ENCODE measurements at regions not wholly inside any gene's neighbourhood (a gene's known extent, or its start where the extent isn't known, plus 50 kb on each side); places are given as distances from the start of the nearest gene placed in this dataset.

DNA sequence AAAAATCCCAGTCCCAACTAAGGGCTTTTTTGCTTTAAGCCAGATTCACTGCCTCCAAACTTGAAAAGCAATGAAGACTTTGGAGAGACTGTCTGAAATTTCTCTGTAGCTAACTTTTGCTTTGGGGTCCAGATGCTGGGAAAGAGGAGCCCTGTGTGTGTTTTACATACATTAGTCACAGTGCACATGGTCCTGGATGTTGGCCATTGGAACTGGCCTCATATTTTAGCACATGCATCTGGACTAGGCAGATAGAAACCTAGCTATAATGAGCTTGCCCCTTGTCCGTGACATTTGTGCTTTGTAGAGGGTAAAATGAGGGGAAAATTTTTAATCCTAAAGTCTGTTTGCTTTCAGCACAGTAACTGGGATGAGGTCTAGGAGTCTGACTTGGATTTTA lies 421.7 kb downstream of the CDK5RAP2 start:
- Histone ChIP-seq H3K27me3 (ENCODE audit: insufficient read depth, low read length) (no peaks in the 10 kb centered on the region), H4K12ac (ENCODE audit: low read depth, low read length) (no peak overlapping the region), H2AK5ac (ENCODE audit: low read length) (no peak overlapping the region), H3K9ac (ENCODE audit: low read length) (no peak overlapping the region), H2BK12ac (ENCODE audit: low read length) (no peak overlapping the region), H3K14ac (ENCODE audit: low read length) (no peak overlapping the region), H3K4ac (ENCODE audit: low read depth, low read length) (no peak overlapping the region), H4K91ac (ENCODE audit: low read depth, low read length) (no peak overlapping the region), H3K36me3 (ENCODE audit: control insufficient read depth in 1 of 2, insufficient read depth in 2 of 2, low read length in 2 of 2) (no peaks in the 10 kb centered on the region), H2BK120ac (ENCODE audit: insufficient read depth, low read length, poor library complexity) (no peak overlapping the region), H3K79me2 (ENCODE audit: control insufficient read depth, insufficient read depth, low read length, poor library complexity) (no peaks in the 10 kb centered on the region), H3K23ac (ENCODE audit: low read length) (no peak overlapping the region), H3K9me3 (ENCODE audit: insufficient read depth, low read depth, low read length) (no peaks in the 10 kb centered on the region), H4K8ac (ENCODE audit: low read depth, low read length) (no peak overlapping the region), H3K79me1 (ENCODE audit: low read length) (no peaks in the 10 kb centered on the region), H3K4me3 (ENCODE audit: low read depth, low read length) (no peak overlapping the region), H3K18ac (ENCODE audit: low read length) (no peak overlapping the region), H2AFZ (ENCODE audit: insufficient read depth, low read length, poor library complexity) (no peak overlapping the region), H3K27ac (ENCODE audit: low read depth, low read length) (no peak overlapping the region), H3K4me1 (ENCODE audit: control insufficient read depth in 1 of 2, insufficient read depth in 2 of 2, low read length in 2 of 2) (no peaks in the 10 kb centered on the region), H2BK5ac (ENCODE audit: low read depth, low read length, poor library complexity) (no peak overlapping the region), H3K4me2 (ENCODE audit: low read length) (no peak overlapping the region)
- no peak for DNase-seq
- WGBS (ENCODE audit: extremely low coverage, insufficient coverage, insufficient read length), result no CpG with 5 or more reads among the region's 1 CpG

DNA sequence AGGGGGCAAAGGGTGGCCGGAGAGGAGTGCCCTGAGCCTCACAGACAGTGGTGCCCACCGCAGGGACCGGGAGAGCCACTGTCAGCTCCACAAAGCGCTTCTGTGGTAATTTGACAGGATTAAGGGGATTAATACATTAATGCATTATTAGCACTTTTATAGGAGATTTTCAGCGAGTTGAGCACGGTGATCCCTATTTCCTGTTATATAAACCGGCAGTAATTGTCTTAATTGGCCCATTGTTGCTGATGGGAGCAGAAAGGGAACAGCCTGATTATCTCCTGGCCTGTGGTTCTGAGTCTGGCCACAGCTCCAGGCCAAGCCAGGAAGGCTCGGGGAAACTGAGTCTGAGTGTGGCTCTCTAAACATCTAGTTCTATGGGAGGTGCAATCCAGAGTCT lies 423.6 kb downstream of the CDK5RAP2 start:
- Histone ChIP-seq H2AK5ac (ENCODE audit: low read length) (no peak overlapping the region), H4K12ac (ENCODE audit: low read depth, low read length) (no peak overlapping the region), H3K4me1 (ENCODE audit: control insufficient read depth in 1 of 2, insufficient read depth in 2 of 2, low read length in 2 of 2) (no peaks in the 10 kb centered on the region), H3K27me3 (ENCODE audit: insufficient read depth, low read length) (no peaks in the 10 kb centered on the region), H2BK5ac (ENCODE audit: low read depth, low read length, poor library complexity) (no peak overlapping the region), H3K27ac (ENCODE audit: low read depth, low read length) (no peak overlapping the region), H3K9ac (ENCODE audit: low read length) (no peak overlapping the region), H3K36me3 (ENCODE audit: control insufficient read depth in 1 of 2, insufficient read depth in 2 of 2, low read length in 2 of 2) (no peaks in the 10 kb centered on the region), H2BK12ac (ENCODE audit: low read length) (no peak overlapping the region), H3K18ac (ENCODE audit: low read length) (no peak overlapping the region), H3K79me2 (ENCODE audit: control insufficient read depth, insufficient read depth, low read length, poor library complexity) (no peaks in the 10 kb centered on the region), H4K8ac (ENCODE audit: low read depth, low read length) (no peak overlapping the region), H3K4ac (ENCODE audit: low read depth, low read length) (no peak overlapping the region), H2BK120ac (ENCODE audit: insufficient read depth, low read length, poor library complexity) (no peak overlapping the region), H3K9me3 (ENCODE audit: insufficient read depth, low read depth, low read length) (no peaks in the 10 kb centered on the region), H2AFZ (ENCODE audit: insufficient read depth, low read length, poor library complexity) (no peak overlapping the region), H3K23ac (ENCODE audit: low read length) (no peak overlapping the region), H3K79me1 (ENCODE audit: low read length) (no peaks in the 10 kb centered on the region), H3K4me3 (ENCODE audit: low read depth, low read length) (no peak overlapping the region), H4K91ac (ENCODE audit: low read depth, low read length) (no peak overlapping the region), H3K4me2 (ENCODE audit: low read length) (no peak overlapping the region), H3K14ac (ENCODE audit: low read length) (no peak overlapping the region)
- no peak for DNase-seq
- WGBS (ENCODE audit: extremely low coverage, insufficient coverage, insufficient read length), result no CpG with 5 or more reads among the region's 8 CpGs

DNA sequence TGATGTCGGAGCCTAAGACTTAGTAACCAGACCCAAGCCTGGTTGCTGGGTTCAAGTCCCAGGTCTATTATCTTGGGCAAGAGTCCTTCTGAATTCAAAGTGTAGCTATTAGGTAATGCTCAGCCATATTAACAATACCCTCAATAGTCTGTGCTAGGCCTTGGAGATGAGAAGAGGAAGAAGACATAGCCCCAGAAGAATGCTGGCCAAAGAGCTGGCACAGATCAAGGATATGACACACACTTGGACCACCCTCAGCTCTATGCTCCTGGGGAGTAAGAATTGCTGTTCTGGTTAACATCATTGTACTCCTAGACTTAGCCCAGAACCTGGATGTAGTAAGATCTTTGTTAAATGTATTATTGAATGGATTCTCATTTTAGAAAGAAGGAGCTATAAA lies 426.7 kb downstream of the CDK5RAP2 start:
- H3K4me1 ChIP-seq (ENCODE audit: control insufficient read depth in 1 of 2, insufficient read depth in 2 of 2, low read length in 2 of 2), result no peaks in the 10 kb centered on the region
- H3K9me3 ChIP-seq (ENCODE audit: insufficient read depth, low read depth, low read length), result no peaks in the 10 kb centered on the region
- no peak overlapping the region for H3K4me3 ChIP-seq (ENCODE audit: low read depth, low read length)
- DNase-seq, result no peak
- no peak overlapping the region for H2BK120ac ChIP-seq (ENCODE audit: insufficient read depth, low read length, poor library complexity)
- no peaks in the 10 kb centered on the region for H3K79me1 ChIP-seq (ENCODE audit: low read length)
- H2AK5ac ChIP-seq (ENCODE audit: low read length), result no peak overlapping the region
- H4K12ac ChIP-seq (ENCODE audit: low read depth, low read length), result no peak overlapping the region
- H3K18ac ChIP-seq (ENCODE audit: low read length), result no peak overlapping the region
- no peak overlapping the region for H2AFZ ChIP-seq (ENCODE audit: insufficient read depth, low read length, poor library complexity)
- no peak overlapping the region for H4K91ac ChIP-seq (ENCODE audit: low read depth, low read length)
- H3K27me3 ChIP-seq (ENCODE audit: insufficient read depth, low read length), result no peaks in the 10 kb centered on the region
- no peak overlapping the region for H3K4me2 ChIP-seq (ENCODE audit: low read length)
- no peaks in the 10 kb centered on the region for H3K79me2 ChIP-seq (ENCODE audit: control insufficient read depth, insufficient read depth, low read length, poor library complexity)
- H3K36me3 ChIP-seq (ENCODE audit: control insufficient read depth in 1 of 2, insufficient read depth in 2 of 2, low read length in 2 of 2), result no peaks in the 10 kb centered on the region
- no peak overlapping the region for H3K27ac ChIP-seq (ENCODE audit: low read depth, low read length)
- no peak overlapping the region for H2BK5ac ChIP-seq (ENCODE audit: low read depth, low read length, poor library complexity)
- no peak overlapping the region for H3K4ac ChIP-seq (ENCODE audit: low read depth, low read length)
- no peak overlapping the region for H4K8ac ChIP-seq (ENCODE audit: low read depth, low read length)
- no peak overlapping the region for H3K14ac ChIP-seq (ENCODE audit: low read length)
- no peak overlapping the region for H3K9ac ChIP-seq (ENCODE audit: low read length)
- no peak overlapping the region for H3K23ac ChIP-seq (ENCODE audit: low read length)
- H2BK12ac ChIP-seq (ENCODE audit: low read length), result no peak overlapping the region
- no CpG with 5 or more reads among the region's 1 CpG for WGBS (ENCODE audit: extremely low coverage, insufficient coverage, insufficient read length)

DNA sequence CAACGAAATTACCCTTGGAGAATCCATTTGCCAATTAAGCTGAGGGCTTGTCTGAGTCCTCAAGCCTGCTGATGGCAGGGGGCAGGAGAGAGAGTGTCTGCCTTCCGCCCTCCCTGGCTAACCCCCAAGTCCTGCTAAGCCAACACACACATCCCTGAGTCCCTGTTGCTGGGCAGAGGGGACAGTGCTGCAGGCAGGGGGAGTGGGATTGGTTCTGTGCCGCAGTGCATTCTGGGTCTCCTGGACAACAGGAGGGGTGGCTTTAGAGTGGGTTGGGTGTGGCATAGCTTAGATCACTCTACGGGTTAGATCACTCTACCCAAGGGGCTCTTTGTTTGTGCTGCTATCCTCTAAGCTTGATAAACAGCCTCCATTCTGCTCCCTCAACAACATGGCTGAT lies 427.7 kb downstream of the CDK5RAP2 start:
- Histone ChIP-seq H3K4me2 (ENCODE audit: low read length) (no peak overlapping the region), H3K9me3 (ENCODE audit: insufficient read depth, low read depth, low read length) (no peaks in the 10 kb centered on the region), H3K79me2 (ENCODE audit: control insufficient read depth, insufficient read depth, low read length, poor library complexity) (no peaks in the 10 kb centered on the region), H3K18ac (ENCODE audit: low read length) (no peak overlapping the region), H3K27ac (ENCODE audit: low read depth, low read length) (no peak overlapping the region), H2BK120ac (ENCODE audit: insufficient read depth, low read length, poor library complexity) (no peak overlapping the region), H3K9ac (ENCODE audit: low read length) (no peak overlapping the region), H4K91ac (ENCODE audit: low read depth, low read length) (no peak overlapping the region), H3K27me3 (ENCODE audit: insufficient read depth, low read length) (no peaks in the 10 kb centered on the region), H3K79me1 (ENCODE audit: low read length) (no peaks in the 10 kb centered on the region), H3K23ac (ENCODE audit: low read length) (no peak overlapping the region), H2BK12ac (ENCODE audit: low read length) (no peak overlapping the region), H3K14ac (ENCODE audit: low read length) (no peak overlapping the region), H2BK5ac (ENCODE audit: low read depth, low read length, poor library complexity) (no peak overlapping the region), H4K8ac (ENCODE audit: low read depth, low read length) (no peak overlapping the region), H2AK5ac (ENCODE audit: low read length) (no peak overlapping the region), H4K12ac (ENCODE audit: low read depth, low read length) (no peak overlapping the region), H3K4ac (ENCODE audit: low read depth, low read length) (no peak overlapping the region), H3K36me3 (ENCODE audit: control insufficient read depth in 1 of 2, insufficient read depth in 2 of 2, low read length in 2 of 2) (no peaks in the 10 kb centered on the region), H3K4me1 (ENCODE audit: control insufficient read depth in 1 of 2, insufficient read depth in 2 of 2, low read length in 2 of 2) (no peaks in the 10 kb centered on the region), H2AFZ (ENCODE audit: insufficient read depth, low read length, poor library complexity) (no peak overlapping the region), H3K4me3 (ENCODE audit: low read depth, low read length) (no peak overlapping the region)
- DNase-seq, result no peak
- no CpG with 5 or more reads among the region's 4 CpGs for WGBS (ENCODE audit: extremely low coverage, insufficient coverage, insufficient read length)

Measured in trophoblast cell (in vitro differentiated cells and primary cell).